HFF-Myc (cell line): ENCODE measurements at regions not wholly inside any gene's neighbourhood (a gene's known extent, or its start where the extent isn't known, plus 50 kb on each side); places are given as distances from the start of the nearest gene placed in this dataset.

ENCODE experiments used
- DNase-seq: peaks from one replicate; pipeline ENCODE4 v3.0.0-alpha.2; 2011; ENCODE audit warnings: low read depth; ENCODE audit errors: extremely low read depth
- H3K4me3 ChIP-seq: replicated peaks from 2 replicates; pipeline ENCODE4 v1.5.1; 2011; ENCODE audit warnings: low read depth, mild to moderate bottlenecking, control low read depth, low read length
- CTCF ChIP-seq: IDR thresholded peaks from 2 replicates; pipeline ENCODE4 v1.5.1; 2012; ENCODE audit warnings: mild to moderate bottlenecking, low read depth, low read length, control low read depth; ENCODE audit errors: missing control alignments

GRCh38 chrX:25180242-25180641 lies 164.5 kb upstream of the ARX start:
- no peak for DNase-seq
- no peak for TF ChIP-seq CTCF

GRCh38 chrX:25178555-25178954 lies 162.8 kb upstream of the ARX start:
- DNase-seq, result no peak
- no peak overlapping the region for H3K4me3 ChIP-seq
- no peak for TF ChIP-seq CTCF

More at GRCh38 chrX:25180242-25180641, 164.5 kb upstream of the ARX start:
- H3K4me3 ChIP-seq, result no peak overlapping the region

- TF ChIP-seq CTCF, result no peak
- no peak for DNase-seq
- H3K4me3 ChIP-seq, result no peak overlapping the region
Observed at GRCh38 chrX:25175743-25176142, 160.0 kb upstream of the ARX start.

GRCh38 chrX:25175171-25175570 lies 159.4 kb upstream of the ARX start:
- no peak for DNase-seq
- H3K4me3 ChIP-seq, result no peak overlapping the region
- TF ChIP-seq CTCF, result no peak

GRCh38 chrX:25166546-25166945 lies 150.8 kb upstream of the ARX start:
- TF ChIP-seq CTCF, result no peak
- no peak overlapping the region for H3K4me3 ChIP-seq
- DNase-seq, result no peak

- no peak for DNase-seq
- no peak for TF ChIP-seq CTCF
Observed at GRCh38 chrX:25166145-25166544, 150.4 kb upstream of the ARX start.

GRCh38 chrX:25158635-25159034 lies 142.9 kb upstream of the ARX start:
- DNase-seq, result no peak
- no peak for TF ChIP-seq CTCF

More at GRCh38 chrX:25166145-25166544, 150.4 kb upstream of the ARX start:
- H3K4me3 ChIP-seq, result no peak overlapping the region

More at GRCh38 chrX:25158635-25159034, 142.9 kb upstream of the ARX start:
- H3K4me3 ChIP-seq, result no peak overlapping the region
